HCT116 (cell line): ENCODE measurements at regions not wholly inside any gene's neighbourhood (a gene's known extent, or its start where the extent isn't known, plus 50 kb on each side); places are given as distances from the start of the nearest gene placed in this dataset.

Source experiments
- ATAC-seq: fragments of 200-7000 bp; cut with Tn5 transposase; 2 replicates; pipeline ENCODE4 v1.9.1; 2020; ENCODE audit warnings: mild to moderate bottlenecking, moderate library complexity
- BruUV-seq: library from RNA; stranded (reverse); fragments of 400-500 nt; replicated peaks from 2 replicates; lab custom pipeline; 2021; lab: Mats Ljungman, UMichigan
- CTCF ChIA-PET: fragments of 300-600 bp; sonication (Branson Sonifier 250); formaldehyde crosslinking; loops from one replicate; lab custom pipeline; 2021; ENCODE audit warnings: antibody characterized with exemption; lab: Charles Lee
- POLR2A ChIA-PET: fragments of 300-600, 350-600 bp; sonication (Branson Sonifier 250); formaldehyde crosslinking; loops from one replicate; lab custom pipeline; 2021; ENCODE audit warnings: antibody characterized with exemption; lab: Charles Lee
- RAD21 ChIA-PET, 2 experiments: fragments of 300-600 bp; sonication (Branson Sonifier 250); formaldehyde crosslinking; loops; one replicate each; lab custom pipeline; 2023; ENCODE audit warnings: low total read pairs in 2 of 2; ENCODE audit not compliant: uncharacterized antibody in 2 of 2, unreplicated experiment in 2 of 2, low non-redundant PET in 1 of 2; lab: Charles Lee
- DNase-seq: peaks from one replicate; pipeline ENCODE4 v3.0.0-alpha.2; 2010; ENCODE audit warnings: low read depth, low spot score
- H2AFZ ChIP-seq: fragments of 200-600 bp; shearing (Covaris generic), sonication (generic); 2 replicates; pipeline ENCODE4 v1.6.1; 2017; ENCODE audit warnings: low read depth, mixed run types, mixed read lengths, antibody characterized with exemption, low read length; ENCODE audit not compliant: poor library complexity, severe bottlenecking
- H3K27ac ChIP-seq: 2 replicates; pipeline ENCODE4 v1.5.1; 2012; ENCODE audit warnings: low read depth, low read length
- H3K27me3 ChIP-seq: fragments of 200-600 bp; sonication (generic); 2 replicates; pipeline ENCODE4 v1.6.1; 2016; ENCODE audit warnings: mixed run types, low read length, mixed read lengths; ENCODE audit not compliant: insufficient read depth
- H3K36me3 ChIP-seq, 2 experiments: fragments of 200-500 bp in 1 of 2; fragments of 200-600 bp in 1 of 2; sonication (Bioruptor generic) in 1 of 2; sonication (generic) in 1 of 2; 2 replicates each; pipeline versions ENCODE4 v1.5.1 to v1.6.1; 2014 to 2016; ENCODE audit warnings: low read length in 2 of 2, inconsistent platforms in 1 of 2, mixed read lengths in 1 of 2, mixed run types in 1 of 2; ENCODE audit not compliant: insufficient read depth in 2 of 2, control insufficient read depth in 1 of 2
- H3K4me1 ChIP-seq, 2 experiments: fragments of 200-600 bp in 1 of 2; sonication (generic) in 1 of 2; 2 replicates each; pipeline versions ENCODE4 v1.5.1 to v1.6.1; 2012 to 2017; ENCODE audit warnings: low read length in 2 of 2, inconsistent platforms in 1 of 2, mild to moderate bottlenecking in 1 of 2, mixed read lengths in 1 of 2, mixed run types in 1 of 2, moderate library complexity in 1 of 2; ENCODE audit not compliant: insufficient read depth in 2 of 2, control insufficient read depth in 1 of 2
- H3K4me2 ChIP-seq: fragments of 200-600 bp; sonication (generic); 2 replicates; pipeline ENCODE4 v1.6.1; 2017; ENCODE audit warnings: mixed run types, low read length, mixed read lengths
- H3K4me3 ChIP-seq, 2 experiments: fragments of 200-600 bp in 1 of 2; sonication (generic) in 1 of 2; replicated peaks in 1 of 2; 2 replicates each; pipeline ENCODE4 v1.5.1; 2011 to 2016; ENCODE audit warnings: low read length in 2 of 2, control low read depth in 1 of 2, low read depth in 1 of 2, mild to moderate bottlenecking in 1 of 2, mixed read lengths in 1 of 2, mixed run types in 1 of 2
- H3K79me2 ChIP-seq: fragments of 200-600 bp; sonication (generic); 2 replicates; pipeline ENCODE4 v1.6.1; 2017; ENCODE audit warnings: mild to moderate bottlenecking, mixed run types, low read length, moderate library complexity, mixed read lengths; ENCODE audit not compliant: insufficient read depth
- H3K9ac ChIP-seq: fragments of 200-600 bp; sonication (generic); 2 replicates; pipeline ENCODE4 v1.6.1; 2016; ENCODE audit warnings: low read length, mixed read lengths
- H3K9me2 ChIP-seq: fragments of 200-600 bp; sonication (generic), shearing (Covaris generic); 2 replicates; pipeline ENCODE4 v1.6.1; 2017; ENCODE audit warnings: mixed run types, mild to moderate bottlenecking, moderate library complexity; ENCODE audit not compliant: insufficient read depth
- H3K9me3 ChIP-seq, 2 experiments: fragments of 200-500 bp in 1 of 2; fragments of 200-600 bp in 1 of 2; sonication (Bioruptor generic) in 1 of 2; sonication (generic) in 1 of 2; 2 replicates each; pipeline ENCODE4 v1.6.1; 2014 to 2017; ENCODE audit warnings: low read length in 2 of 2, mixed read lengths in 2 of 2, inconsistent platforms in 1 of 2, low read depth in 1 of 2, mild to moderate bottlenecking in 1 of 2, mixed run types in 1 of 2, moderate library complexity in 1 of 2; ENCODE audit not compliant: control insufficient read depth in 1 of 2, insufficient read depth in 1 of 2
- H4K20me1 ChIP-seq: fragments of 200-600 bp; sonication (generic), shearing (Covaris generic); 2 replicates; pipeline ENCODE4 v1.6.1; 2017; ENCODE audit warnings: mixed run types, mild to moderate bottlenecking, moderate library complexity; ENCODE audit not compliant: insufficient read depth
- CEBPB ChIP-seq: IDR thresholded peaks from 2 replicates; pipeline ENCODE4 v1.6.1; 2012; ENCODE audit warnings: low read depth
- EZH2phosphoT487 ChIP-seq: fragments of 200-600 bp; IDR thresholded peaks from 2 replicates; pipeline ENCODE4 v1.6.1; 2018; ENCODE audit warnings: antibody characterized with exemption, borderline replicate concordance
- JUND ChIP-seq: IDR thresholded peaks from 2 replicates; pipeline ENCODE4 v1.6.1; 2012
- POLR2A ChIP-seq: IDR thresholded peaks from 2 replicates; pipeline ENCODE4 v1.7.0; 2011; ENCODE audit warnings: borderline replicate concordance; ENCODE audit not compliant: insufficient read depth, insufficient read length; ENCODE audit errors: extremely low read depth
- POLR2AphosphoS5 ChIP-seq: IDR thresholded peaks from 2 replicates; pipeline ENCODE4 v1.6.1; 2011; ENCODE audit warnings: mild to moderate bottlenecking, low read depth, low read length, moderate library complexity
- RAD21 ChIP-seq: IDR thresholded peaks from 2 replicates; pipeline ENCODE4 v1.6.1; 2012; ENCODE audit warnings: low read depth, mild to moderate bottlenecking
- SIN3A ChIP-seq: IDR thresholded peaks from 2 replicates; pipeline ENCODE4 v1.6.1; 2012; ENCODE audit warnings: low read depth
- SP1 ChIP-seq: IDR thresholded peaks from 2 replicates; pipeline ENCODE4 v1.6.1; 2012; ENCODE audit warnings: low read depth
- SRF ChIP-seq: IDR thresholded peaks from 2 replicates; pipeline ENCODE4 v1.6.1; 2012; ENCODE audit warnings: low read depth
- ZNF274 ChIP-seq: fragments of 200-500 bp; sonication (Bioruptor generic); IDR thresholded peaks from 2 replicates; pipeline ENCODE4 v1.6.1; 2014; ENCODE audit warnings: mild to moderate bottlenecking, low read depth, low read length, inconsistent platforms
- intact Hi-C: fragments of 100-400 bp; cut with micrococcal nuclease; formaldehyde crosslinking; loops from 2 replicates; pipeline ENCODE4 v1.10.0; 2022
- TF ChIP-seq, protein P1 (sequence below): IDR thresholded peaks from 2 replicates; pipeline ENCODE4 v1.6.1; 2012; ENCODE audit warnings: low read depth
- TF ChIP-seq, protein P2 (sequence below): IDR thresholded peaks from 2 replicates; pipeline ENCODE4 v1.6.1; 2012
- TF ChIP-seq, protein P3 (sequence below): IDR thresholded peaks from 2 replicates; pipeline ENCODE4 v1.6.1; 2012
- TF ChIP-seq, protein P4 (sequence below), 3 experiments: fragments of 200-600 bp in 1 of 3; sonication (generic) in 1 of 3; IDR thresholded peaks in 2 of 3; conservative IDR thresholded peaks in 1 of 3; 2 replicates each; pipeline ENCODE4 v1.5.1; 2012 to 2017; ENCODE audit warnings: low read depth in 2 of 3, low read length in 2 of 3, antibody characterized with exemption in 1 of 3, borderline replicate concordance in 1 of 3, control low read depth in 1 of 3, mild to moderate bottlenecking in 1 of 3, mixed read lengths in 1 of 3, mixed run types in 1 of 3, moderate library complexity in 1 of 3; ENCODE audit not compliant: insufficient read depth in 1 of 3

DNA sequence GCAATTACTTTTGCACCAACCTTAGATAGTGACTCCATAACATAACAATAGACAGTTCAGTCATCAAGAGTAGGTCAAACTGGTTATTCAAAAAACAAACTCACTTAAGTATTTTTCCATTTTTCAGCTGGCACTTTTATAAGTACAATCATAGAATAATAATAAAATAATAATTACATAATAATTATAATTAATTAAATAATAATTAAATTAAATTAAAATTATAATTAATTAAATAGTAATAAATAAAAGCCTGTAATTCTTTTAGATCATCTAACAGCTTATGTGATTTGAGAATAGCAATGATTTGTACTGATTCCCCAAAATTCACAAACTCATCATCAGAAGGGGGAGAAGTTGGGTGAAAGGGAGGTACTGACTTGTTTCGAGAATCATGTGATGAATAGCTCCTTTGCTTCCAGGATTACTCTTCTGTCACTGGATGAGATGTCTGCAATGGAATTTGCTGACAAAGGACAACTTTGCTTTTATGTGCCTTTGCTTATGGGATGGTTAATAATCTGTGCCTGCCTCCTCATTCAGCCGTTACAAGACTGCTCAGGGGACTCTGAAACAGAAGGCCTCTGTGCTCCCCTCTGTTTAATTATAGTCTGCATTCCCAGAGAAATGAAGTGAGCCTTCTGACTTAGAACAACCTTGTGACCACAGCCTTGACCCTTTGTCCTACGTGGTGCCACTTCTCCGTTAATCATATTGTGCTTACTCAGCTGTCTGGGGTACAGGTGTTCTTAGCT lies 104.8 kb upstream of the ENPEP start:
- Histone ChIP-seq H3K27me3 (no peaks in the 10 kb centered on the region), H3K36me3 (no peaks in the 10 kb centered on the region), H4K20me1 (no peaks in the 10 kb centered on the region), H3K9ac (no peak overlapping the region), H3K9me3 (no peaks in the 10 kb centered on the region), H3K27ac (no peak overlapping the region), H3K9me2 (no peaks in the 10 kb centered on the region), H2AFZ (no peak overlapping the region), H3K4me2 (no peak overlapping the region), H3K4me1 (no peaks in the 10 kb centered on the region), H3K79me2 (no peaks in the 10 kb centered on the region)
- ATAC-seq (no peak), DNase-seq (no peak)
- BruUV-seq: no TSS peak
- intact Hi-C loops: no loop called here
- ChIA-PET RAD21 (no interaction called here), POLR2A (no interaction called here), CTCF (interaction anchor here (1.2 kb wide), 1 partner anchor 26 kb away, joined by 3 read pairs; no protein-coding TSS in a partner anchor)
- no peak for TF ChIP-seq CEBPB
- TF ChIP-seq, protein P1, sequence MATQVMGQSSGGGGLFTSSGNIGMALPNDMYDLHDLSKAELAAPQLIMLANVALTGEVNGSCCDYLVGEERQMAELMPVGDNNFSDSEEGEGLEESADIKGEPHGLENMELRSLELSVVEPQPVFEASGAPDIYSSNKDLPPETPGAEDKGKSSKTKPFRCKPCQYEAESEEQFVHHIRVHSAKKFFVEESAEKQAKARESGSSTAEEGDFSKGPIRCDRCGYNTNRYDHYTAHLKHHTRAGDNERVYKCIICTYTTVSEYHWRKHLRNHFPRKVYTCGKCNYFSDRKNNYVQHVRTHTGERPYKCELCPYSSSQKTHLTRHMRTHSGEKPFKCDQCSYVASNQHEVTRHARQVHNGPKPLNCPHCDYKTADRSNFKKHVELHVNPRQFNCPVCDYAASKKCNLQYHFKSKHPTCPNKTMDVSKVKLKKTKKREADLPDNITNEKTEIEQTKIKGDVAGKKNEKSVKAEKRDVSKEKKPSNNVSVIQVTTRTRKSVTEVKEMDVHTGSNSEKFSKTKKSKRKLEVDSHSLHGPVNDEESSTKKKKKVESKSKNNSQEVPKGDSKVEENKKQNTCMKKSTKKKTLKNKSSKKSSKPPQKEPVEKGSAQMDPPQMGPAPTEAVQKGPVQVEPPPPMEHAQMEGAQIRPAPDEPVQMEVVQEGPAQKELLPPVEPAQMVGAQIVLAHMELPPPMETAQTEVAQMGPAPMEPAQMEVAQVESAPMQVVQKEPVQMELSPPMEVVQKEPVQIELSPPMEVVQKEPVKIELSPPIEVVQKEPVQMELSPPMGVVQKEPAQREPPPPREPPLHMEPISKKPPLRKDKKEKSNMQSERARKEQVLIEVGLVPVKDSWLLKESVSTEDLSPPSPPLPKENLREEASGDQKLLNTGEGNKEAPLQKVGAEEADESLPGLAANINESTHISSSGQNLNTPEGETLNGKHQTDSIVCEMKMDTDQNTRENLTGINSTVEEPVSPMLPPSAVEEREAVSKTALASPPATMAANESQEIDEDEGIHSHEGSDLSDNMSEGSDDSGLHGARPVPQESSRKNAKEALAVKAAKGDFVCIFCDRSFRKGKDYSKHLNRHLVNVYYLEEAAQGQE: no peak
- TF ChIP-seq, all 23 proteins: peak for 0
- no peak overlapping the region for H3K4me3 ChIP-seq

DNA sequence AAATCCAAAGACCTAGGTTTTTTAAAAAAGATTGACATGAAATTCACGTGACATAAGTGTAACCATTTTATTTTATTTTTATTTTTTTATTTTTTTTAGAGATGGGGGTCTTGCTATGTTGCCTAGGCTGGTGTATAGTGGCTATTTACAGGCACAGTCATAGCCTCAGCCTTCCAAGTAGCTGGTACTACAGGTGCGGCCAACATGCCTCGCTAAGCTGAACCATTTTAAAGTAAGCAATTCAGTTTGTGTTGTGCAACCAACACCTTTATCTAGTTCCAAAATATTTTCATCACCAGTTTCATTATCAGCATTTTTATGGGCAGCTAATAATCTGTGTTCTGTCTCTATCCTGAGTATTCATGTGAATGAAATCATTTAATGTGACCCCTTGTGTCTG lies 107.5 kb upstream of the ENPEP start:
- no peak overlapping the region for H3K4me3 ChIP-seq
- no peaks in the 10 kb centered on the region for H3K27me3 ChIP-seq
- H3K4me1 ChIP-seq: no peaks in the 10 kb centered on the region
- H3K4me2 ChIP-seq: no peak overlapping the region
- ChIA-PET POLR2A (no interaction called here), CTCF (no interaction called here), RAD21 (no interaction called here)
- BruUV-seq: no TSS peak
- TF ChIP-seq SP1: no peak
- TF ChIP-seq, protein P2, sequence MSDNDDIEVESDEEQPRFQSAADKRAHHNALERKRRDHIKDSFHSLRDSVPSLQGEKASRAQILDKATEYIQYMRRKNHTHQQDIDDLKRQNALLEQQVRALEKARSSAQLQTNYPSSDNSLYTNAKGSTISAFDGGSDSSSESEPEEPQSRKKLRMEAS: no peak
- TF ChIP-seq SIN3A: no peak
- no peak for TF ChIP-seq ZNF274
- TF ChIP-seq CEBPB: no peak
- TF ChIP-seq POLR2AphosphoS5: no peak
- TF ChIP-seq POLR2A: no peak
- TF ChIP-seq, protein P3, sequence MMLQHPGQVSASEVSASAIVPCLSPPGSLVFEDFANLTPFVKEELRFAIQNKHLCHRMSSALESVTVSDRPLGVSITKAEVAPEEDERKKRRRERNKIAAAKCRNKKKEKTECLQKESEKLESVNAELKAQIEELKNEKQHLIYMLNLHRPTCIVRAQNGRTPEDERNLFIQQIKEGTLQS: no peak
- no peak for TF ChIP-seq RAD21
- TF ChIP-seq EZH2phosphoT487: no peak
- TF ChIP-seq JUND: no peak
- TF ChIP-seq SRF: no peak
- TF ChIP-seq, protein P4, sequence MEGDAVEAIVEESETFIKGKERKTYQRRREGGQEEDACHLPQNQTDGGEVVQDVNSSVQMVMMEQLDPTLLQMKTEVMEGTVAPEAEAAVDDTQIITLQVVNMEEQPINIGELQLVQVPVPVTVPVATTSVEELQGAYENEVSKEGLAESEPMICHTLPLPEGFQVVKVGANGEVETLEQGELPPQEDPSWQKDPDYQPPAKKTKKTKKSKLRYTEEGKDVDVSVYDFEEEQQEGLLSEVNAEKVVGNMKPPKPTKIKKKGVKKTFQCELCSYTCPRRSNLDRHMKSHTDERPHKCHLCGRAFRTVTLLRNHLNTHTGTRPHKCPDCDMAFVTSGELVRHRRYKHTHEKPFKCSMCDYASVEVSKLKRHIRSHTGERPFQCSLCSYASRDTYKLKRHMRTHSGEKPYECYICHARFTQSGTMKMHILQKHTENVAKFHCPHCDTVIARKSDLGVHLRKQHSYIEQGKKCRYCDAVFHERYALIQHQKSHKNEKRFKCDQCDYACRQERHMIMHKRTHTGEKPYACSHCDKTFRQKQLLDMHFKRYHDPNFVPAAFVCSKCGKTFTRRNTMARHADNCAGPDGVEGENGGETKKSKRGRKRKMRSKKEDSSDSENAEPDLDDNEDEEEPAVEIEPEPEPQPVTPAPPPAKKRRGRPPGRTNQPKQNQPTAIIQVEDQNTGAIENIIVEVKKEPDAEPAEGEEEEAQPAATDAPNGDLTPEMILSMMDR (IDR thresholded peaks at IDR 0.05 in 2 of 3, conservative IDR thresholded peaks at IDR 0.05 in 1 of 3; ENCODE audit: borderline replicate concordance in 1 of 3, insufficient read depth in 1 of 3, low read depth in 2 of 3, low read length in 2 of 3): no peak
- no peaks in the 10 kb centered on the region for H3K9me3 ChIP-seq
- no peak for ATAC-seq
- H3K9me2 ChIP-seq: no peaks in the 10 kb centered on the region
- DNase-seq: no peak
- H2AFZ ChIP-seq: no peak overlapping the region
- H3K79me2 ChIP-seq: no peaks in the 10 kb centered on the region
- no peaks in the 10 kb centered on the region for H4K20me1 ChIP-seq
- no peaks in the 10 kb centered on the region for H3K36me3 ChIP-seq
- no peak overlapping the region for H3K27ac ChIP-seq
- intact Hi-C loops: no loop called here
- H3K9ac ChIP-seq: no peak overlapping the region
